ENCODE measurements at regions not wholly inside any gene's neighbourhood (a gene's known extent, or its start where the extent isn't known, plus 50 kb on each side); places are given as distances from the start of the nearest gene placed in this dataset.

- no peak for TF ChIP-seq POLR2A (IDR thresholded peaks at IDR 0.05)
- TF ChIP-seq, protein P1, sequence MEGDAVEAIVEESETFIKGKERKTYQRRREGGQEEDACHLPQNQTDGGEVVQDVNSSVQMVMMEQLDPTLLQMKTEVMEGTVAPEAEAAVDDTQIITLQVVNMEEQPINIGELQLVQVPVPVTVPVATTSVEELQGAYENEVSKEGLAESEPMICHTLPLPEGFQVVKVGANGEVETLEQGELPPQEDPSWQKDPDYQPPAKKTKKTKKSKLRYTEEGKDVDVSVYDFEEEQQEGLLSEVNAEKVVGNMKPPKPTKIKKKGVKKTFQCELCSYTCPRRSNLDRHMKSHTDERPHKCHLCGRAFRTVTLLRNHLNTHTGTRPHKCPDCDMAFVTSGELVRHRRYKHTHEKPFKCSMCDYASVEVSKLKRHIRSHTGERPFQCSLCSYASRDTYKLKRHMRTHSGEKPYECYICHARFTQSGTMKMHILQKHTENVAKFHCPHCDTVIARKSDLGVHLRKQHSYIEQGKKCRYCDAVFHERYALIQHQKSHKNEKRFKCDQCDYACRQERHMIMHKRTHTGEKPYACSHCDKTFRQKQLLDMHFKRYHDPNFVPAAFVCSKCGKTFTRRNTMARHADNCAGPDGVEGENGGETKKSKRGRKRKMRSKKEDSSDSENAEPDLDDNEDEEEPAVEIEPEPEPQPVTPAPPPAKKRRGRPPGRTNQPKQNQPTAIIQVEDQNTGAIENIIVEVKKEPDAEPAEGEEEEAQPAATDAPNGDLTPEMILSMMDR (IDR thresholded peaks at IDR 0.05) = no peak
- TF ChIP-seq EP300 (IDR thresholded peaks at IDR 0.05; ENCODE audit: low read depth) = no peak
Observed at GRCh38 chr16:64345142-64345541, 776.7 kb downstream of the CDH11 start.

All from transverse colon (tissue), 3 donors.